ENCODE measurements at regions not wholly inside any gene's neighbourhood (a gene's known extent, or its start where the extent isn't known, plus 50 kb on each side); places are given as distances from the start of the nearest gene placed in this dataset.

GRCh38 chr5:156121882-156122281 is 205.1 kb upstream of the SGCD start:
- TF ChIP-seq, protein P1, sequence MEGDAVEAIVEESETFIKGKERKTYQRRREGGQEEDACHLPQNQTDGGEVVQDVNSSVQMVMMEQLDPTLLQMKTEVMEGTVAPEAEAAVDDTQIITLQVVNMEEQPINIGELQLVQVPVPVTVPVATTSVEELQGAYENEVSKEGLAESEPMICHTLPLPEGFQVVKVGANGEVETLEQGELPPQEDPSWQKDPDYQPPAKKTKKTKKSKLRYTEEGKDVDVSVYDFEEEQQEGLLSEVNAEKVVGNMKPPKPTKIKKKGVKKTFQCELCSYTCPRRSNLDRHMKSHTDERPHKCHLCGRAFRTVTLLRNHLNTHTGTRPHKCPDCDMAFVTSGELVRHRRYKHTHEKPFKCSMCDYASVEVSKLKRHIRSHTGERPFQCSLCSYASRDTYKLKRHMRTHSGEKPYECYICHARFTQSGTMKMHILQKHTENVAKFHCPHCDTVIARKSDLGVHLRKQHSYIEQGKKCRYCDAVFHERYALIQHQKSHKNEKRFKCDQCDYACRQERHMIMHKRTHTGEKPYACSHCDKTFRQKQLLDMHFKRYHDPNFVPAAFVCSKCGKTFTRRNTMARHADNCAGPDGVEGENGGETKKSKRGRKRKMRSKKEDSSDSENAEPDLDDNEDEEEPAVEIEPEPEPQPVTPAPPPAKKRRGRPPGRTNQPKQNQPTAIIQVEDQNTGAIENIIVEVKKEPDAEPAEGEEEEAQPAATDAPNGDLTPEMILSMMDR (IDR thresholded peaks at IDR 0.05): no peak
- Histone ChIP-seq H3K36me3 (ENCODE audit: low read depth) (no peaks in the 10 kb centered on the region), H3K9me3 (no peaks in the 10 kb centered on the region), H3K4me3 (no peak overlapping the region), H3K4me1 (ENCODE audit: low read depth) (no peaks in the 10 kb centered on the region)
- DNase-seq (no peak), ATAC-seq (no peak)
- intact Hi-C loops (cut with DNase I, micrococcal nuclease): no loop called here

- TF ChIP-seq, protein P1 (IDR thresholded peaks at IDR 0.05): no peak
- Histone ChIP-seq H3K36me3 (ENCODE audit: low read depth) (no peaks in the 10 kb centered on the region), H3K9me3 (no peaks in the 10 kb centered on the region), H3K4me3 (no peak overlapping the region), H3K4me1 (ENCODE audit: low read depth) (no peaks in the 10 kb centered on the region)
- DNase-seq (no peak), ATAC-seq (no peak)
- intact Hi-C loops (cut with DNase I, micrococcal nuclease): no loop called here
Measured at GRCh38 chr5:156124708-156125107, 202.3 kb upstream of the SGCD start.

- TF ChIP-seq, protein P1 (IDR thresholded peaks at IDR 0.05): no peak
- H3K9me3 ChIP-seq: no peaks in the 10 kb centered on the region
- H3K36me3 ChIP-seq (ENCODE audit: low read depth): no peaks in the 10 kb centered on the region
- H3K4me1 ChIP-seq (ENCODE audit: low read depth): no peaks in the 10 kb centered on the region
- intact Hi-C loops (cut with DNase I, micrococcal nuclease): no loop called here
- no peak overlapping the region for H3K4me3 ChIP-seq
- no peak for ATAC-seq
- DNase-seq: no peak
Measured at GRCh38 chr5:156125118-156125517, 201.8 kb upstream of the SGCD start.

- no peaks in the 10 kb centered on the region for H3K36me3 ChIP-seq (ENCODE audit: low read depth)
- H3K4me3 ChIP-seq: no peak overlapping the region
- DNase-seq (no peak), ATAC-seq (no peak)
- intact Hi-C loops (cut with DNase I, micrococcal nuclease): no loop called here
- H3K9me3 ChIP-seq: no peaks in the 10 kb centered on the region
- TF ChIP-seq, protein P1 (IDR thresholded peaks at IDR 0.05): no peak
- H3K4me1 ChIP-seq (ENCODE audit: low read depth): no peaks in the 10 kb centered on the region
Measured at GRCh38 chr5:156126716-156127115, 200.2 kb upstream of the SGCD start.

DNA sequence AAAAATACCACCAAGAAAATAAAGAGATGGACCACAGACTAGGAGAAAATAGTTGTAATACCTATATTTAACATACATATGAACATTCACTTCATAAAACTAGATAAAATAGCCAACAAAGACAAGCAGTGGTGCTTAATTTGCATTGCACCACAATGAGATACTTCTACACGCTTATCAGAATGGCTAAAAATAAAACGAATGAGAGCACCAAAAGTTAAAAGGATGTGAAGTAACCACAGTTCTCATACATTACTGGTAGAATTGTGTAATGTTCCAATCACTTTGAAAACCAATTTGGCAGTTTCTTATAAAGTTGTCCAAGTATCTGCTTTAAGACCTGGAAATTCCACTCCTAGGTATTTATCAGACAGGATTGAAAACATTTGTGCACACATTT is 198.9 kb upstream of the SGCD start:
- H3K4me3 ChIP-seq: no peak overlapping the region
- H3K9me3 ChIP-seq: no peaks in the 10 kb centered on the region
- TF ChIP-seq, protein P1 (IDR thresholded peaks at IDR 0.05): no peak
- no peak for DNase-seq
- H3K4me1 ChIP-seq (ENCODE audit: low read depth): no peaks in the 10 kb centered on the region
- ATAC-seq: no peak
- intact Hi-C loops (cut with DNase I, micrococcal nuclease): no loop called here
- H3K36me3 ChIP-seq (ENCODE audit: low read depth): no peaks in the 10 kb centered on the region

GRCh38 chr5:156134216-156134615 is 192.7 kb upstream of the SGCD start:
- H3K4me3 ChIP-seq: no peak overlapping the region
- ATAC-seq (no peak), DNase-seq (no peak)
- TF ChIP-seq, protein P1 (IDR thresholded peaks at IDR 0.05): no peak
- H3K36me3 ChIP-seq (ENCODE audit: low read depth): no peaks in the 10 kb centered on the region
- H3K4me1 ChIP-seq (ENCODE audit: low read depth): no peaks in the 10 kb centered on the region
- H3K9me3 ChIP-seq: no peaks in the 10 kb centered on the region
- intact Hi-C loops (cut with DNase I, micrococcal nuclease): no loop called here

All from mucosa of descending colon (tissue), 3 donors.